CD1c-positive myeloid dendritic cell (primary cell): ENCODE measurements at regions not wholly inside any gene's neighbourhood (a gene's known extent, or its start where the extent isn't known, plus 50 kb on each side); places are given as distances from the start of the nearest gene placed in this dataset.

Source experiments
- DNase-seq: peaks from one replicate; pipeline ENCODE4 v3.0.0-alpha.2; 2016; ENCODE audit errors: extremely low spot score

DNA sequence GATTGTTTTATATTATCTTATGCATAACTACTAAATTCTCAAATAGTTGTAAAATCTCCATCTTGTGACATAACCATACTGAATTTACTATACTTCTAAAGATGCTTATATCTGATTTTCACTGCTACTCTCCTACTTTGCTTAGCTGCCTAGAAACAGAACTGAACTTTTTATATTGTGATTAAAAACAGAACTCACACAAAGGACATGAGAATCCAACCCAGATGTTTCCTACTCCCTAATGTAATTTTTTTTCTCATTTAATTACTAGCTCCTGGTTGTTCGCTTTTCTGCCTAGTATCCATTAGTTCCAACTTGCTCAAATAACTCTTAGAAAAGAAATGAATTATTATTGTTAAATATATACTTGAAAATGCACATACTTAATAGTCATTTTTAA lies 283.5 kb upstream of the ACTRT1 start:
- DNase-seq = no peak

DNA sequence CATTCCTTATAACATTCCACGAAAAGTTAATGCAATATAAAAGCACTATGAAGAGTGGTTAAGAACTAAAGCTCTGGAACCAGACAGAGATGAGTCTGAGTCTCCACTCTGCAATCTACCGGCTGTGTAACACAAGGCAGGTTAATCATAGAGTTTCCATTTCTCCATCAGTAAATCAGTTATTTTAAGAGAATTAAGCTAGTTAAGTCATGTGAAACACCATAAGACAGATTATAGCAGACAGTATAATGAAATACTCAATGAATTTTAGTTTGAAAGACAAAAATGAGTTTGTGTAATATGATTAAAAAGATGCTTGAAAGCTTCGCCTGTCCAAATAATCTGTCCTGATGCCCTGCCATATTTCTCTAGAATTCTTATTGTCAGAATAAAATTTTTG lies 282.6 kb upstream of the ACTRT1 start:
- DNase-seq = no peak

DNA sequence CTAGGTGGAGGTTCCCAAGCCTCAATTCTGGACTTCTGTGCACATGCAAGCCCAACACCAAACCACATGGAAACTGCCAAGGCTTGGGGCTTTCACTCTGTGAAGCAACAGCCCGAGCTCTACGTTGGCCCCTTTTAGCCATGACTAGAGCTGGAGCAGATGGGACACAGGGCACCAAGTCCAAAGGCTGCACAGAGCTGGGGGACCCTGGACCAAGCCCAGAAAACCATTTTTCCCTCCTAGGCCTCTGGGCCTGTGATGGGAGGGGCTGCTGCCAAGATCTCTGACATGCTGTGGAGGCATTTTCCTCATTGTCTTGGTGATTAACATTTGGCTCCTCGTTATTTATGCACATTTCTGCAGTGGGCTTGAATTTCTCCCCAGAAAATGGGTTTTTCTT lies 258.7 kb upstream of the ACTRT1 start:
- DNase-seq = no peak

DNA sequence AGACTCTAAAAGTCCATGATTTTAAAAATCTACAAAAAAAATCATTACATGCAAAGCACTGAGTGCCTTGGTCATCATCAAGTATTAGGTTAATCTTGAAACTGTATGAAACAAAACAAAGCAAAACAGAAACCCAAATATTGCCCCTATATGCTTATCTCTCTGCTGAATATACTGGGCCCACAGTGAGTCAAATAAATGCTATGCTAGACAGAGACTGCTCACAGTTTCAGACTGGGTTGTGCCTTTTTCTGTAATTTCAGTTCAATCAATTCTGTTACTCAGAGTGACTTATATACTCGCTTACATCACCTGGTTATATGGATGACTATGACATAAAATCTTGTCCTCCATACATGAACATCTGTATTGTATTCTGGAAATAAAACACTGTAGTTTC lies 257.1 kb upstream of the ACTRT1 start:
- DNase-seq = no peak

DNA sequence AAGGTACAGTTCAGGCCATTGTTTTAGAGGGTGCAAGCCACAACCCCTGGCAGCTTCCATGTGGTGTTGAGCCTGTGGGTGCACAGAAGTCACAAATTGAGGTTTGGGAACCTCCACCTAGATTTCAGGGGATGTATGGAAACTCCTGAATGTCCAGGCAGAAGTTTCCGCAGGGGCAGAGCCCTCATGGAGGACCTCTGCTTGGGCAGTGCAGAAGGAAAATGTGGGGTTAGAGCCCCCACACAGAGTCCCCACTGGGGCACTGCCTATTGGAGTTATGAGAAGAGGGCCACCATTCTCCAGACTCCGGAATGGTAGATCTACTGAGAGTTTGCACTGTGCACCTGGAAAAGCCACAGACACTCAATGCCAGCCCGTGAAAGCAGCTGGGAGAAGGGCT lies 242.0 kb upstream of the ACTRT1 start:
- DNase-seq = no peak

DNA sequence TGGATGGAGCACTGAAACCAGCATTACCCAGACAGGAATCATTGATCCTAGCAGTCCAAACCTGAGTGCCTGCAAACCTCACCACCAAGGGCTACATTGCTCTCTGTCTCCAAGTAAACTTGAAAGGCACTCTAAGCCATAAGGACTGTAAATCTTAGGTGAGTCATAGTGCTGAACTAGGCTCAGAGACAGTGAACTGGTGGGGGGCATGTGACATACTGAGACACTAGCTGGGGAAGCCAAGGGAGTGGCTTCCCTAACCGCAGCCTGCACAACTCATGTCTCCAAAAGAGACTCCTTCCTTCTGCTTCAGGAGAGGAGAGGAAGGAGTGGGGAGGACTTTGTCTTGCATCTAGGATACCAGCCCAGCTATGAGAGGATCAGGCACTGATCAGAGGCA lies 235.5 kb upstream of the ACTRT1 start:
- DNase-seq = no peak

DNA sequence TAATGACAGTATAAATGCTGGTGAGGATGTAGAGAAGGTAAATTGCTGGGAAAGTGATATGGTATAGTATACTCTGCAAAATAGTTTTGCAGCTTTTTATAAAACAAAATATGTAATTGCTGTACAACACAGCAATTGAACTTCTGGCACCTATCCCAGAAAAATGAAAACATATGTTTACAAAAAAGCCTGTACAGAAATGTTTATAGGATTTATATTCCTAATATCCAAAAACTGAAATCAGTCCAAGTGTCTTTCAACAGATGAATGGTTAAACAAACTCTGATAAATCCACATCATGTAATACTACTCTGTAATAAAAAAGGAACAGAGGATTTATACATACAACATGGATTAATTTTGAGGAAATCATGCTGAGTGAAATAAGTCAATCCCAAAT lies 198.4 kb upstream of the ACTRT1 start:
- no peak for DNase-seq

DNA sequence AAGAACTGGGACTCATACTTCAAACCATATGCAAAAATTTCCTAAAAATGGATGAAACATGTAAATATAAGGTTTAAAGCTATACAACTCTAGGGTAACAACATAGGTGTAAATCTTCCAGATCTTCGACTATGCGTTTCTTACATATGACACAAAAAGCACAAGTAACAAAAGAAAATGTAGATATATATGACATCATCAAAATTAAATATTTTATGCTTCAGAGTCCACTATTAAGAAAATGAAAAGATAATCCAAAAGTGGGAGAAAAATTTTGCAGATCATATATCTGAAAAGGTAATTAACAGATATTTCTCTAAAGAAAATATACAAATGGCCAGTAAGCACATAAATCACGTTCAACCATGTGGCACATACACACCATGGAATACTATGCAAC lies 164.2 kb upstream of the ACTRT1 start:
- DNase-seq = no peak

DNA sequence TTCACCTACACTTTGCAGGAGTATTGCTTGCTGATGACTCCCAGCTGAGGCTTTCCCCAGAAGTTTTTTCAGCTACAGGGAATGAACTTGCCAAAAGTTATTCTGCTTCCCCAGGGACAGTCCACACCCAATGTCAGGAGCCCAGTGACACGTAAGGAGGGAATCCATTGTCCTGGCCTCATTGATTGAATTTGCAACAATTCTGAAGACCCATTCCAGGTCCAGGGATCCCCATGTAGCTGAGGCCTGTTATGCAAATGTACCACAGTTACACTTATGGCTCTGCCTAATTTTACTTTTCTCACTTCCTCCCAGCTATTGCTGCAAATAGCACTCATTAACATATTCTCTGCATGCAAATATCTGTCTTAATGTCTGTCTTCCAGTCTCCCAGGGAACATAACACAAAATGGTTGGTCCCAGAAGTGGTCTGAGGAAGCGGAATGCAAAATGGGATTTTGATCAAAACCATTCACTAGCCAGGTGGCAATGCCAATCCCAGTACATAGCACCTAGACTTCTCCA lies 113.7 kb upstream of the ACTRT1 start:
- DNase-seq = no peak

DNA sequence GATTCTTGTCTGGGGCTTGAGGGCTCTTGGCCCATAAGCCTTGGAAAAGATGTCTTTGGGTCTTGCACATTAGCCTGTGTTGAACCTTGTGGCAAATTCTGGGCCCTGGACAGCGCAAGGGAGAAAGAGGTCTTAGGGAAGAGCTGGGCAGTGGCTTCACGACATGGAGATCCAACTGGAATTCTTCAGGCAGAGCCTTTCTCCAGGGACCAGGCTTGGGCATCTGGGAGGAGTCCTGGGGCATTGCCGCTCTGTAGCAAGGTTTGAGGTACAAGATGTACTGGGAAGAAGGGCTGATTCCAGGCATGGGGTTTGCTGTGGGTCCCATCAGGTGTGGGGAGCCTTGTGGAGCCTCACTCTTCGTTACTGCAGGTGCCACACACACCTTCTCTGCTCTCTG lies 104.0 kb upstream of the ACTRT1 start:
- DNase-seq = no peak

DNA sequence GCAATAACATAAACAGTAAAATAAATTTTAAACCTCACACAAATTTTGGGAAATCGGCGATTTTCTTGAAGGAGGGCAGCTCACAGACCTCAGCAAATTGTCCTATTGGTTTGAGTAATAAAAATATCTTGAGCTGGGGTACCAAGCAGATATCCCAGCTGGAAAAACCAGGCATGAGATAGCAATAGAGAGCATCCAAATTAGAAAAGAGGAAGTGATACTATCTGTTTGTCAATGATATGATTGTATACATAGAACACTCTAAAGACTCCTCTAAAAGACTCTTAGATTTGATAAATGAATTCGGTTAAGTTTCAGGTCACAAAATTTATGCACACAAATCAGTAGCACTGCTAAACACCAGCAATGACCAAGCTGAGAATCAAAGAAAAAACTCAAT lies 90.5 kb upstream of the ACTRT1 start:
- DNase-seq = no peak

DNA sequence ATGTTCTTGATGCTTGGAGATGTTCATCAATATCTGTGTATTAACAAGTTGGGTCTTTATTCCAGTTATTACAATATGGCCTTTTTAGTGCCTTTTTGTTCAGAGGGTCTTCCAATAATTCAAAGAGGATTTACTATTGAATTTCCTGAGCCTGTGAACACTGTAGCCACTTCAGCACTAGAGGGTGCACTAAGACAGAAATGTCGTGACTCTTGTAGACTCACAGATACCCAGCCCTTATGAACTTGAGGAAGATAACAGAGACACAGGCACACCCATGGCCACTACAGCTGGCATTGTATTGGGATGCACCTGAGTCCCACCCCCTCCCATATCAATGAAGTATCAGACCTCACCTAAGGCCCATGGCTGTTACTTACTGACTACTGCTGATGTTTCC lies 54.4 kb upstream of the ACTRT1 start:
- DNase-seq = no peak

DNA sequence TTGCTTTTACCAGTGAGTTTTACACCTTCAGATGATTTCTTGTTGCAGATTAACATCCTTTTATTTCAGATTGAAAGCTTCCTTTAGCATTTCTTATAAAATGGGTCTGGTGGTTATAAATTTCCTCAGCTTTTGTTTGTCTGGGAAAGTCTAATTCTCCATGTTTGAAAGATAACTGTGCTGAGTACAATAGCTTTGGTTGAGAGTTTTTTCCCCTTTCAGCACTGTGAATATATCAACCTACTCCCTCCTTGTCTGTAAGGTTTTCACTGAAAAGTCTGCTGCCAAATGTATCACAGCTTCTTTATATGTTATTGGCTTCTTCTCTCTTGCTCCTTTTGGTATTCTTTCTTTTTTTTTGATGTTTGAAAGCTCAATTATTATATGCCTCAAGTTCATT lies 53.5 kb upstream of the ACTRT1 start:
- DNase-seq = no peak
